Erythroblast (primary cell): ENCODE measurements at regions not wholly inside any gene's neighbourhood (a gene's known extent, or its start where the extent isn't known, plus 50 kb on each side); places are given as distances from the start of the nearest gene placed in this dataset.
"Not testable (repeated sequence)": the region's sequence is repeated elsewhere in the genome, so short reads cannot be mapped to it uniquely, and the experiment has no call there.

Experiments
- DNase-seq, 2 experiments: peaks; one replicate each; lab custom pipeline; 2025; lab: John Stamatoyannopoulos, UW
- GATA1 ChIP-seq: IDR thresholded peaks from 2 replicates; pipeline ENCODE4 v1.6.1; 2011; ENCODE audit warnings: low read depth, mild to moderate bottlenecking, control low read depth, low read length, moderate library complexity
- POLR2A ChIP-seq: IDR thresholded peaks from 2 replicates; pipeline ENCODE4 v1.6.1; 2011; ENCODE audit warnings: mild to moderate bottlenecking, low read length

DNA sequence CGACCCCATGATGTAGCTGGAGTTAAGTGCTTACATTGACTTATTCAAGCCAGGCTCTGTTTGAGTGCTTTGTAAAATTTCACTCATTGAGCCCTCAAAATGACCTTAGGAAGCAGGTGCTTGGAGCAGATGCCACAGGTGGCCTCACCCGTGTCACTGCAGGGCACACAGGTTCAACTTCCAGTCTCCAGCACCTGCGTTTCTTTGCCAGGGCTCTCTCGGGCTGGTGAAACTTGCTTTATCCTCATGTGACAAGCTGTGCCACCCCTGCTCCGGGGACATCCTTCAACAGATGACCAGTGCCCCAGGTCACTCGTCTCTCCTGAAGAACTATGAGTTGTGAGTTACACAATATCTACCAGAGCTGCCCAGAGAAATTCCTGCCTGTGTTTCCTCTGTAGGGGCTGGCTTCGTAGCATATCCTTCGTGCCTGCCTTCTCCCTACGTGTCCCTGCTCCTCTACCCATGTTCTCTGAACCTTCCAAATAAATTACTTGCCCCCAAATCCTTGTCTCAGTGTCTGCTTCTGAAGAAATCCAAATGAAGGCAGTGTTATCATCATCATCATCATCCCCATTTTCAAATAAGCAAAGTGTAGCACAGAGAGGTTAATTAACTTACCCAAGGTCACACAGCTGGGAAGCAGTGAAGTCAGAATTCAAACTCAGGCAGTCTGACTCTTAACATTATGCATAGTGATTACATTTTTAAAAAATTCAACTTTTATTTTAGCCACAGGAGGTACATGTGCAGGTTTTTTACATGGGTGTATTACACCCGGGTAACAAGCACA, 352.5 kb downstream of the NPIPA8 start:
- no peak for DNase-seq
- TF ChIP-seq POLR2A (no peak), GATA1 (no peak)

DNA sequence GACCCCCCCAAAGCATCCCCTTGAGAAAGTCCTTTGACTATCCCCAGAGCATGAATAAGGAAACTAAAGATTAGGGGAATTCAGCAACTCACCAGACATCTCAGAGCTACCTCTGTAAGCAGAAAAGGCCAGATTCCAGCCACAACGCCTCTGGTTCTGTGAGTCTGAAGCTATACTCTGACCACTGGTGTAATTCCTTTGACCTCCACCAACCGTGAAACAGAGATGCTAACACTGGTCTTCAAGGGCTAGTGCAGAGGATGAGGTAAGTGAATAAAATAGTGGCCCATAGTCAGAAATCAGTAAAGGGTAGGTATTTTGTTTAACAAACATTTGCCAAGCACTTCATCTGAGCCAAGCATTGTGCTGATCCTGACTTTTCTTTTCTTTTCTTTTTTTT, 353.4 kb downstream of the NPIPA8 start:
- TF ChIP-seq POLR2A (no peak), GATA1 (no peak)
- no peak for DNase-seq

DNA sequence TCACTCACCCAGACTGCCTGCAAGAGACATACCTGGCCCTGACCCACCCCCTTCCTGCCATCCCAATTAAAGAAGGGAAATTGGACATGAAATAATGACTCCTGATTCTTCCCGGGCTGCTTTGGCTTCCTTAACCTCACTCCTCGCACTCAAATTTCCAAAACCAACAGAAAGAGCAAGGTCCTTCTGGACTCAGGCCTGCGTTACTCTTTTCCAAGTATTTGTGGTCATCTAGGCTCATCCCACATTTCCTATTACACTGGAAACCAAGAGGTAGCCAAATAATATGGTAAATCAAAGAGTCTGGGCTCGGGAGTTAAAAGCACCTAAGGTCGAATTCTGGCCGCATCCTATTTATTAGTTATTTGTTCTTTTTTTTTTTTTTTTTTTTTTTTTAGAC, 359.3 kb downstream of the NPIPA8 start:
- no peak for DNase-seq
- TF ChIP-seq GATA1: no peak
- no peak for TF ChIP-seq POLR2A

DNA sequence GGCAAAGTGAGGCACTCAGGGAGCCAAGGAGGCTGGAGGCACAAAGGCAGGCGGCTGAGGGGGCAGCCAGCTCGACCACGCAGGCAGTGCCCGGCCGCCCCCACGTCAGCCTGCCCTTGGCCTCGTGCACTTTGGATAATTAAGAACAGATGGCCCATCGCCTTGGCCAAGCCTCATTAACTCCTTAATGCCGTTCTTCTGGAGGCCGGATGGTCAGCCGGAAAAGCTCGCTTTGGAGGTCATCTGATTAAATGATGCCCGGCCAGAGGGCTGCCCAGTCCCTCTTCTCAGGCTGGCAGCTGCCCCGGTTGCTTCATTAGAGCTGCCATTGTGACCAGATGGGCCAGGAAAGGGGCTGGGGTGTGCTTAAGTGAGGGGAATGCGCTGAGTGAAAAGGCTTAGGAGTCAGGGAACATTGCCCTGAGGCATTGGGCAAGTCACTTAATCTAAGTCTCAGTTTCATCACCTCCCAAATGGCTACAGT, 364.0 kb downstream of the NPIPA8 start:
- no peak for DNase-seq
- TF ChIP-seq POLR2A (no peak), GATA1 (no peak)

DNA sequence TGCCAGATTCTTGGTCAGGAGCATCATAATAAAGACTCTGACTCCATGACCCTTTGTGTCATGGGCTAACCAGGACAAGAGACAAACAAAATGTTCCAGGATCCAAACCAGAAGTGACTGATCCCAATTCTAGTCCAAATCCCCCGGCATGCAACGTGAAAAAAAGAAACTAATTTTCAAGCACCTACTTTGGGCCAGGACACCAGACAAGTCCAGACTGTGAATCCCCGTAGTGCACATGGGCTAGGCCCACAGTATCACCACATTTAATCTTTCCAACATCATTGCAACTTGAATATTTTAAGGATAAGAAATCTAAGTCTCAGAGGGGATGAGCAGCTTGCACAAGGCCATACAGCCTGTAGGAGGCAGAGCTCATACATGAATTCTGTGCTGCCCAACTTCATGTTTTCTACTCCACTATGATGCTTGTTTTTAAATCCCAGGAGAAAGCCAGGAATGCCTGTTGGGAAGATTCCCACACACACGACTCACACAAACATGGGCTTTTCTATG, 365.7 kb downstream of the NPIPA8 start:
- no peak for TF ChIP-seq GATA1
- no peak for TF ChIP-seq POLR2A
- no peak for DNase-seq

DNA sequence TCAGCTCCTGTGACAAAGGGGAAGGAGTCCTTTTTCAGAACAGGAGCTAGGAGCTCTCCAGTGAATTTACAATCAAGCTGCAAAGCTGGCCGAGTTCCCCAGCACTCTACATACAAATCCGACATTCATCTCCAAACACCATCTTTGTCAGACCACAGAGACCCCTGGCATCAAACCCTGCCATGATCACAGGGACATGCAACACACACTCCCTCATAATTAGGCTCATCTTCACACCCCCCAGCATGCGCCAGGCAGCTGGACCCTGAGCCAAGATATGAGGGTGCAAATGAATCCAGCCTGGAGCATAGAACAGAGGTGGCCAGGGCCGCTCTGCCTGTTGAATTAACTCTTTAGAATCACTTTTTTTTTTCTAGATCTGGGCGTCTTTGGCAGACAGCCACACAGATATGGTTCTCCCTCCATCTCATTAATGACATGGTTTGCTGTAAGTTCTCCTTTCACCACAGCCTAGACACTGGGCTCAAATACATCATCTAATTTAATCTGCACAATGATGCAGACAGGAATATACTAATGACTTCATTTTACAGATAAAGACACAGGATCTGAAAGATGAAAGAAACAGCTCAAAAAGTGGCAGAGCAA, 366.3 kb downstream of the NPIPA8 start:
- TF ChIP-seq GATA1: no peak
- no peak for TF ChIP-seq POLR2A
- DNase-seq: no peak

DNA sequence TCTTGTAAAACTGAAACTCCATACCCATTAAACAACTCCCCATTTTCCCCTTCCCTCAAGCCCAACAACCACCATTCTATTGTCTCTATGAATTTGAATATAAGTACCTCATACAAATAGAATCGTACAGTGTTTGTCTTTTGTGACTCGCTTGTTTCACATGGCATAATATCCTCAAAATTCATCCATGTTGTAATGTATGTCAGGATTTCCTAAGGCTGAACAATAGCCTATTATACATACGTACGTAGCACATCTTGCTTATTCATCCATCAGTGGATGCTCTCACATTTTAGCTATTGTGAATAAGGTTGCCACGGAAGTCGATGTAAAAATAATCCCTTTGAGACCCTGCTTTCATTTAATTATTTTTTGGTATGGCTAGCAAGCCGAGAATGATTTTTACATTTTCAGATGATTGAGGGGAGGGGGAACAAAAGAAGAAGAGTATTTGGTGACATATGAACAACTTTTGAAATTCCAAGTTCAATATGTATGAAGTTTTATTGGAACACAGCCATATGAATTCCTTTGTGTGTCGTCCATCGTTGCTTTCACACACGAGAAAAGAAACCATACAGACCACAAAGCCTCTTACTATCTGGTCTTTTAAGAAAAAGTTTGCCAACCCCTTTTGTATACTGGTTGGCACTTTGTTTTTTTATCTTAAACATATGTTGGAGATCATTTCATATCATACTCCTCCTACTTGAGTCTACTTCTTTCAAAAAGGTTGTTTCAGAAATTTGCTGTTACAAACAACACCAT, 371.2 kb downstream of the NPIPA8 start:
- TF ChIP-seq GATA1 (no peak), POLR2A (no peak)
- no peak for DNase-seq

DNA sequence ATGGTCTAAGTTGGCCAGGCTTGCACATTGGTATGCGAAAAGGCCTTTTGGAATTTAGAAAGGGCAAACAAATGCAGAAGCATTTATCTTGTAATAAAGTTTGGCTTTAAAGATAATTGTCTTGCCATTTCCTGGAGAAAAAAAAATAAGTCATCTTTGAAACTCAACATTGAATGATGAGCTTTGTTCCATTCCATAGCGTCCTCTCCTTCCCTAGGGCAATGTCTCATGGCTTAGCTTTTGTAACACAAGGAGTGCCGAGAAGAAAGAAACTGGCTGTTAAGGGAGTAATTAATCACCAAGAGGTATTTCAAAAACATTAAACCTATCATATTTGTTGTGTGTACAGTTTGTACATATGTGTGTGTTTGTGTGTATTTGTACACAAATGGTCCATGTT, 372.3 kb downstream of the NPIPA8 start:
- TF ChIP-seq POLR2A: no peak
- no peak for TF ChIP-seq GATA1
- DNase-seq: no peak

DNA sequence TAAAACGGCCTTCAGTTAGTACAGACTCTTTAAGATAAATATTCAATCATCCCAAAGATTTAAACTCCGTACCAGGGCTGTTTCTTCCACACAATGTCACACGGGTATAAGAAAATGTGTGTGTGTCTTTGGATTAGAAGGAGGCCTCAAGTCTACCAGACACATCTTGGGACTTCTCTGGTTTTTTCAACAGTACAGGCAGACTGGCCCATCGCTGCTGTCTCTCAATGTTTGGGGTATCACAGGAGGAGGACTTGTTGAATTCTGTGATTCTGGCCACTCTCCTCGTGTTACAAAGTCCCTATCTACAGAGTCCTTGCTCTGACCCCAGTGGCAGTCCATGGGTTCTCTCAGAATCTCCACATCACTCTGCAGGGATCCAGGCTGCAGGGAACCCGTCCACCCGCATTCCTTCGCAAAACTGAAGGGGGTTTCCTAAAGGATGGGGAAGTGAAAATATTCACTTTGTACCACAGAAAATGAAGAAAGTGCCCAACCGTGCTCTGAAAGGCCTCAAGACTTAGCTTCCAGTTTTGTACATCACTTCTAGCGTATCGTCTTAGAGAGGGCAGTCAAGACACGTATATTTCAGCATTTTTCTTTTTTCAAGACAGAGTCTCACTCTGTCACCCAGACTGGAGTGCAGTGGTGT, 373.2 kb downstream of the NPIPA8 start:
- no peak for DNase-seq
- no peak for TF ChIP-seq GATA1
- no peak for TF ChIP-seq POLR2A

DNA sequence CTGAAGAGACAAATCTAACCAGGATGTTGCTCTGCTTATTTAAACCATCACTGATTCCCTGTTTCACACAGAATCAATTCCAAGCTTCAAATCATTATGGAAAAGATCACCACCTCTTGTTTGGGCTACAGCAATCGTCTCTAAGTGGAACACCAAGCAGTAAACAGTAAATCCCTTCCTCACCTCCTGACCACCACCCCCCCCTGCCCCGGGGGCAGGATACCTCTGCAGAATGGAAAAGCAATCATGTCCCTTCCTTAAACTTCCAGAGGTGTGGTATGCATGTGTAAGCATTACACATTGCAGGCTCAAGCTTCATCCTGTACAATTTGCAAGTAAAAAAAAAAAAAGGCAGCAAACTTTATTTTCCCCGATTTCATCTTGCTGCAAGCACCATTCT, 373.8 kb downstream of the NPIPA8 start:
- no peak for TF ChIP-seq GATA1
- no peak for TF ChIP-seq POLR2A
- no peak for DNase-seq

DNA sequence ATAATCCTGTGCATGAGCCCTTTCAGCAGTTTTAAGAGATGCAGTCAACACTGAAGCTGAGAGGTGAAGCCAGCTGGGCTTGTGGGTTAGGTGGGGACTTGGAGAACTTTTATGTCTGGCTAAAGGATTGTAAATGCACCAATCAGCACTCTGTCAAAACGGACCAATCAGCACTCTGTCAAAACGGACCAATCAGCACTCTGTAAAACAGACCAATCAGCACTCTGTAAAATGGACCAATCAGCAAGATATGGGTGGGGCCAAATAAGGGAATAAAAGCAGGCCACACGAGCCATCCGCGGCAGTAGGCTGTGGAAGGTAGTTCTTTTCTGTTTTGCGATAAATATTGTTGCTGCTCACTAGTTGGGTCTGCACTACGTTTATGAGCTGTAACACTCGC, 374.7 kb downstream of the NPIPA8 start:
- DNase-seq: not testable (repeated sequence)

DNA sequence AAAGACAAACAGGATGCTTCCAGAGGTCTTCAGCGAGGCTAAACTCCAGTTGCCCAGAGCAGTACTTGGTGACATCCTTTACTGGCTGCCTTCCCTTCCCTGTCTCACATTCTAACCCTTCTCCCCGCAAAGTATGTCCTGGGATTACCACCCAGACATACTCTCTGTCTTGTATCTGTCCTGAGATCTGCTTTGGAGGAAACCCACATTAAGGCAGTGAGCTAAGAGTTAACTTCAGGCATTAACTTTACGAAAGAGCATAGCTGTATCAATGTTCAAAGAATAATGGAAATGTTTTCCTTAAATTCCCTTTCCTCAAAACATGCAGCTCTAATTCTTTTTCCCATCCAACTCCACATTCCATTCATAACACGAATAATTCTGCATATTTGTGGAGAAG, 385.2 kb downstream of the NPIPA8 start:
- TF ChIP-seq GATA1: no peak
- no peak for DNase-seq

DNA sequence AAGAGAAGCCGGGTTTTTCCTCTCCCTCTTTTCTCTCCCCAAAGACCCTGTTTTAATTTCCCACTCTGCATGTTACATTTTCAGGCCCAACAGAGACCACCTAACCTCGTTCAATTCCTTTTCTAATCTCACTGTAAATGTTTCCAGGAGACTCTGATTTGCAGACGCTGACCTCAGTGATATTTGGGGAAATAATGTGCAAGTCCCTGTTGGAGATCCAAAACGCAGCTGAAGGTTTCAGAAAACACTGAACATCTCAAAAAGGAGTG, 386.6 kb downstream of the NPIPA8 start:
- DNase-seq: peak in 1 of 2 experiments; percentile 3
- TF ChIP-seq POLR2A (no peak), GATA1 (no peak)
